Epithelial cell of esophagus (primary cell): ENCODE measurements at regions not wholly inside any gene's neighbourhood (a gene's known extent, or its start where the extent isn't known, plus 50 kb on each side); places are given as distances from the start of the nearest gene placed in this dataset.

ENCODE experiments used
- DNase-seq: peaks from one replicate; pipeline ENCODE4 v3.0.0; 2010; ENCODE audit warnings: low read depth
- H3K4me3 ChIP-seq: 2 replicates; pipeline ENCODE4 v1.5.1; 2011; ENCODE audit warnings: mild to moderate bottlenecking, low read length, control low read depth
- CTCF ChIP-seq: IDR thresholded peaks from 2 replicates; pipeline ENCODE4 v1.5.1; 2011; ENCODE audit warnings: low read depth, mild to moderate bottlenecking, low read length, control low read depth, inconsistent platforms; ENCODE audit not compliant: insufficient read depth; ENCODE audit errors: missing control alignments

- no peak overlapping the region for H3K4me3 ChIP-seq
- no peak for TF ChIP-seq CTCF
- DNase-seq = no peak
These were observed 185.1 kb downstream of the ARL4A start for GRCh38 chr7:12872487-12872886.

GRCh38 chr7:12873571-12873970 lies 186.1 kb downstream of the ARL4A start:
- no peak for TF ChIP-seq CTCF
- DNase-seq = no peak
- no peak overlapping the region for H3K4me3 ChIP-seq

- no peak for DNase-seq
- H3K4me3 ChIP-seq = no peak overlapping the region
- TF ChIP-seq CTCF = no peak
These were observed 191.7 kb downstream of the ARL4A start for GRCh38 chr7:12879139-12879538.

GRCh38 chr7:12881712-12882111 lies 194.3 kb downstream of the ARL4A start:
- TF ChIP-seq CTCF = no peak
- no peak overlapping the region for H3K4me3 ChIP-seq
- DNase-seq = no peak

GRCh38 chr7:12882710-12883109 lies 195.3 kb downstream of the ARL4A start:
- no peak for DNase-seq
- no peak overlapping the region for H3K4me3 ChIP-seq
- TF ChIP-seq CTCF = no peak

GRCh38 chr7:12884033-12884432 lies 196.6 kb downstream of the ARL4A start:
- no peak for TF ChIP-seq CTCF
- no peak for DNase-seq
- H3K4me3 ChIP-seq = no peak overlapping the region

- DNase-seq = no peak
- no peak overlapping the region for H3K4me3 ChIP-seq
- no peak for TF ChIP-seq CTCF
These were observed 197.5 kb downstream of the ARL4A start for GRCh38 chr7:12884856-12885440.
